Spleen (tissue), 7 donors: ENCODE measurements at regions not wholly inside any gene's neighbourhood (a gene's known extent, or its start where the extent isn't known, plus 50 kb on each side); places are given as distances from the start of the nearest gene placed in this dataset.

Experiments
- POLR2A ChIP-seq, 3 donors: fragments of 450-650 bp; IDR thresholded peaks; one replicate each; pipeline ENCODE4 v1.5.1; 2017; ENCODE audit warnings: antibody characterized with exemption in 3 of 3, mild to moderate bottlenecking in 1 of 3
- POLR2AphosphoS5 ChIP-seq, 3 donors: sonication (generic); formaldehyde crosslinking; IDR thresholded peaks; one replicate each; pipeline ENCODE4 v1.5.1; 2017; ENCODE audit warnings: antibody characterized with exemption in 3 of 3
- TF ChIP-seq, protein P1 (sequence below), 11 experiments: fragments of 200-600 bp in 7 of 11; fragments of 450-650 bp in 4 of 11; sonication (generic) in 4 of 11; IDR thresholded peaks in 8 of 11; conservative IDR thresholded peaks in 3 of 11; 1 replicate in 7 of 11; 2 replicates in 4 of 11; pipeline versions ENCODE4 v1.4.0 to v1.8.0; 2016 to 2021; ENCODE audit warnings: antibody characterized with exemption in 11 of 11, inconsistent platforms in 4 of 11, mild to moderate bottlenecking in 1 of 11
- donor health status: DM: no; HTN: no; CAD: no; lungs with moderate emphysema.
- donor health status: DM: no; HTN: no; CAD: no.
- donor health status: DM: no; HTN: no; CAD: no.

DNA sequence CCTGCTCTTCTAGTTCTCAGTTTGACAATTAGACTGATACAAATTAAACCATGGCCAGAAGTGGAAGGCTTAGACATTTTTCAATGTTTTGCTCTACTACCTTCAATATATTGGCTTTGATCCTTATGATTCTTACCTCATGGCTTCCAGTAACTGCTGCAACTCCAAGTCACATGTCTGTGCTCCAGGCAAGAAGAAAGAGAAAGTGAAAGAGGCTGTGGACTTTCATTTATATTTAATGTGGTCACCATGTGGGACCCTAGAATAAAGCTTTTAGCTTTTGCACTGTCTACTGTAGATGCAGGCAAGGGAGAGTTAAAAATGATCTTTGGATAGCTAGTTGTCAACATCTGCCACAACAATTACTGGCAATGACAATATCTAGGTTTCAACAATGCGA, 214.3 kb upstream of the PDE3A start:
- TF ChIP-seq, protein P1, sequence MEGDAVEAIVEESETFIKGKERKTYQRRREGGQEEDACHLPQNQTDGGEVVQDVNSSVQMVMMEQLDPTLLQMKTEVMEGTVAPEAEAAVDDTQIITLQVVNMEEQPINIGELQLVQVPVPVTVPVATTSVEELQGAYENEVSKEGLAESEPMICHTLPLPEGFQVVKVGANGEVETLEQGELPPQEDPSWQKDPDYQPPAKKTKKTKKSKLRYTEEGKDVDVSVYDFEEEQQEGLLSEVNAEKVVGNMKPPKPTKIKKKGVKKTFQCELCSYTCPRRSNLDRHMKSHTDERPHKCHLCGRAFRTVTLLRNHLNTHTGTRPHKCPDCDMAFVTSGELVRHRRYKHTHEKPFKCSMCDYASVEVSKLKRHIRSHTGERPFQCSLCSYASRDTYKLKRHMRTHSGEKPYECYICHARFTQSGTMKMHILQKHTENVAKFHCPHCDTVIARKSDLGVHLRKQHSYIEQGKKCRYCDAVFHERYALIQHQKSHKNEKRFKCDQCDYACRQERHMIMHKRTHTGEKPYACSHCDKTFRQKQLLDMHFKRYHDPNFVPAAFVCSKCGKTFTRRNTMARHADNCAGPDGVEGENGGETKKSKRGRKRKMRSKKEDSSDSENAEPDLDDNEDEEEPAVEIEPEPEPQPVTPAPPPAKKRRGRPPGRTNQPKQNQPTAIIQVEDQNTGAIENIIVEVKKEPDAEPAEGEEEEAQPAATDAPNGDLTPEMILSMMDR (IDR thresholded peaks at IDR 0.05 in 8 of 11, conservative IDR thresholded peaks at IDR 0.05 in 3 of 11), result no peak
- TF ChIP-seq POLR2A (IDR thresholded peaks at IDR 0.05), result no peak
- TF ChIP-seq POLR2AphosphoS5 (IDR thresholded peaks at IDR 0.05), result no peak
